Fibroblast of the conjunctiva (primary cell): ENCODE measurements at regions not wholly inside any gene's neighbourhood (a gene's known extent, or its start where the extent isn't known, plus 50 kb on each side); places are given as distances from the start of the nearest gene placed in this dataset.

Experiments used
- DNase-seq: peaks from one replicate; pipeline ENCODE4 v3.0.0-alpha.2; 2010; ENCODE audit warnings: low read depth

GRCh38 chr2:220855296-220855695 is 716.8 kb downstream of the EPHA4 start:
- DNase-seq, result no peak

GRCh38 chr2:220856486-220856885 is 715.6 kb downstream of the EPHA4 start:
- DNase-seq, result no peak

- no peak for DNase-seq
These were observed 714.7 kb downstream of the EPHA4 start for GRCh38 chr2:220857368-220857767.

- no peak for DNase-seq
These were observed 714.0 kb downstream of the EPHA4 start for GRCh38 chr2:220858101-220858500.

- no peak for DNase-seq
These were observed 700.2 kb downstream of the EPHA4 start for GRCh38 chr2:220871909-220872308.

- DNase-seq, result no peak
These were observed 695.9 kb downstream of the EPHA4 start for GRCh38 chr2:220876080-220876824.

- DNase-seq, result no peak
These were observed 694.6 kb downstream of the EPHA4 start for GRCh38 chr2:220877491-220877890.

- DNase-seq, result no peak
These were observed 694.2 kb downstream of the EPHA4 start for GRCh38 chr2:220877897-220878296.

- DNase-seq, result no peak
These were observed 691.2 kb downstream of the EPHA4 start for GRCh38 chr2:220880623-220881596.

GRCh38 chr2:220882507-220882906 is 689.6 kb downstream of the EPHA4 start:
- DNase-seq, result no peak

- no peak for DNase-seq
These were observed 686.5 kb downstream of the EPHA4 start for GRCh38 chr2:220885593-220885992.

GRCh38 chr2:220887271-220887870 is 684.7 kb downstream of the EPHA4 start:
- DNase-seq, result no peak

GRCh38 chr2:220887876-220888275 is 684.2 kb downstream of the EPHA4 start:
- no peak for DNase-seq

GRCh38 chr2:220890931-220891330 is 681.2 kb downstream of the EPHA4 start:
- no peak for DNase-seq

GRCh38 chr2:220891405-220891804 is 680.7 kb downstream of the EPHA4 start:
- DNase-seq, result peak; percentile 62

GRCh38 chr2:220892018-220892634 is 680.0 kb downstream of the EPHA4 start:
- DNase-seq, result no peak

- DNase-seq, result no peak
These were observed 678.7 kb downstream of the EPHA4 start for GRCh38 chr2:220893411-220893810.

GRCh38 chr2:220894069-220894468 is 678.0 kb downstream of the EPHA4 start:
- no peak for DNase-seq

- DNase-seq, result no peak
These were observed 672.6 kb downstream of the EPHA4 start for GRCh38 chr2:220899492-220899891.

GRCh38 chr2:220904015-220904414 is 668.1 kb downstream of the EPHA4 start:
- DNase-seq, result no peak

GRCh38 chr2:220913384-220913783 is 658.7 kb downstream of the EPHA4 start:
- no peak for DNase-seq

- no peak for DNase-seq
These were observed 656.9 kb downstream of the EPHA4 start for GRCh38 chr2:220915092-220915623.
